ENCODE measurements at regions not wholly inside any gene's neighbourhood (a gene's known extent, or its start where the extent isn't known, plus 50 kb on each side); places are given as distances from the start of the nearest gene placed in this dataset.
"Not testable (repeated sequence)": the region's sequence is repeated elsewhere in the genome, so short reads cannot be mapped to it uniquely, and the experiment has no call there.

DNA sequence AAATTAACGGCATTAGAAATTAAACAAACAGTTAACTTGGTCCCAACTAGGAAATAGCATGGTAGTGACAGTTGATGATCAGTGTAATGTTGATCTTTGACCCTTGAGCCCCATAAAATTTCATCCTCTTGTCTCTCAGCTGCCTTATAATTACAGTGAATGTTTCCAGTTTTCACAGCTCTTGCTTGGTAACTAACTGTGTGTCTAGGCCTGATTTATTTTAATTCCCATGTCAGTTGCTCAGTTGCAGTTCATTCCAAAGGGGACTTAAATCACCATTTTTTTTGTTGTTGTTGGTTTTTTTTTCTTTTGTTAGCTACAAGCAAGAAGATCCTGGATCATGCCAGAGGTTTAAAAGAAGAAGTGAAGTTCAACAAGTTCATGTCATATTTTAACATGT, 1883.7 kb upstream of the FLRT2 start:
- DNase-seq, result no peak

DNA sequence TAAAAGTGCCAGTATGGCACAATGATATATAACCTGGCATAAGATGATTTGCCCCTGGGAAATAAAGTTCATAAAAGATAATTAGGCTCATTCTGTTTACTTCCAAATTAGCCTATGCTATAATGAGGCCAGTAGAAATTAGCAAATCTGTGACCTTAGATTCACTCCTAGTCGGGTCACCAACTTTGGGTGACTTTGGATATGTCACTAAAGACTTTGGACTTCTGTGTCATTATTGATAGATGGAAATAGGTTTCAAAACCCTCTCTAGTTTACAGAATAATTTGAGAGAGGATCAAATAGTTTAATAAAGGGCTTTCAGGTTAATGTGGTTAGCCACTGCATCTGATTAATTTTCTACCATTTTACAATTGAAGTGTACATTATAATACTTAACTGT, 1869.3 kb upstream of the FLRT2 start:
- DNase-seq, result no peak

DNA sequence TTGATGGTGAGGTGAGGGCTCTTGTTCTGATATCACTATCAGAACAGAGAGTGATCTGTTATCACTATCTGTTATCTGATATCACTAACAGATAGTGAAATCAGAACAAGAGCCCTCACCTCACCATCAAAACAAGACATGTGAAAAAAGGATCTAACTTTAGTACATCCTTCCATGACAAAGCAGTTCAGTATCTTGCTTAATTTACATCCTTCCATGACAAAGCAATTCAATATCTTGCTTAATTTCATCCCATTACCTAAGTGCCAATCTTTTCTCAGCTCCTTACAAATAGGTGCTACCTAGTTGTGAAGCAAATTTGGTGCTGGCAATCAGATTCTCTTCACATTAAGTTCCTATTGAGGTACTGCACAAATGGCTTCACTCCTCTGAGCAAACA, 1865.6 kb upstream of the FLRT2 start:
- DNase-seq, result no peak

DNA sequence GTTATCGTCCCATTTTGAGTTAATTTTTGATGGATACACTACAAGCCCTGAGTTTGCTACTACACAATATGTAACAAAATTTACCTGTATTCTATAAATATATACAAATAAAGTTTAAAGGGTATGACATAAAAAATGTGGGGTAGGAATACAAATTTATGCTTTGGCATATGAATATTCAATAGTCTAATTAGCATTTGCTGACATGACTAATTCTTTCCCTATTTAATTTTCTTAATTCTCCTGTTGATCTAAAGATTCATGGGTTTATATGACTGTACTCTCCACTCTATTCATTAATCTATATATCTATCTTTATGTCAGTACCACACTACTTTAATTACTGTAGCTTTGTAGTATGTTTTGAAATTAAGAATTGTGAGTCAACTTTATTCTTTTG, 1840.7 kb upstream of the FLRT2 start:
- no peak for DNase-seq

DNA sequence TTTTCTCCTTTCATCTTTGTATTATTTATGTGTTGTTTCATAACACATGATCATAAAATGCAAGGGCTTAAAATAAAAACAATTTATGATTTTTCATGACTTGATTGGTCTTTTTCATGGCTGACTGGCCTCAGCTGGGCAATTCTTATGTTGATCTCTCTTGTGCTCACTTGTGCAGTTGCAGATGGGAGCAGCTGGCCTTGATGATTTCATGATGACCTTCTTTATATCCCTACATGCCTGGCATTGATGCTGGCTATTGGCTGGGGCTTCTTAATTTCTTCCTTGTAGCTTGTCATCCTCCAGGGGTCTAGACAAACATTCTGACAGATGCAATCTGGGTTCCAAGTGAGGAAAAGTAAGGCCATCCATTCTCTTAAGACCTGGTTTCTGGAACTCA, 1832.8 kb upstream of the FLRT2 start:
- DNase-seq, result no peak

DNA sequence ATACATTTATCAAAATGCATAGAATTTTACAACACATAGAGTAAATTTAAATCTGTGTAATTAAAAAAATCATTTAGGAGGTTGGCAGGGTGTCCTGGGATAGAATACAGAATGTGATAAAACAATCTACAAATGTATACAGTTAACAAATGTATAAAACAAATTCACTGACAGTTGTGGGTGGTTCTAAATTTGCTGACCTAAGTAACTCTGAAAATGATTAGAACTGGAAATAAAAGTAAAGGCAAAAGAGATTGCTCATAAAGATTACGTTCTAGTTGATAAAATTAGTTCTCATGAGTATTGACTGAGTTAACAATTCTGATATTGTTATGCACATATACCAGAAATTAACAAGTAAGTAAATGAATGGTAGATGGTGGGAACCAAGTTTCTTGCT, 1827.3 kb upstream of the FLRT2 start:
- DNase-seq, result no peak

DNA sequence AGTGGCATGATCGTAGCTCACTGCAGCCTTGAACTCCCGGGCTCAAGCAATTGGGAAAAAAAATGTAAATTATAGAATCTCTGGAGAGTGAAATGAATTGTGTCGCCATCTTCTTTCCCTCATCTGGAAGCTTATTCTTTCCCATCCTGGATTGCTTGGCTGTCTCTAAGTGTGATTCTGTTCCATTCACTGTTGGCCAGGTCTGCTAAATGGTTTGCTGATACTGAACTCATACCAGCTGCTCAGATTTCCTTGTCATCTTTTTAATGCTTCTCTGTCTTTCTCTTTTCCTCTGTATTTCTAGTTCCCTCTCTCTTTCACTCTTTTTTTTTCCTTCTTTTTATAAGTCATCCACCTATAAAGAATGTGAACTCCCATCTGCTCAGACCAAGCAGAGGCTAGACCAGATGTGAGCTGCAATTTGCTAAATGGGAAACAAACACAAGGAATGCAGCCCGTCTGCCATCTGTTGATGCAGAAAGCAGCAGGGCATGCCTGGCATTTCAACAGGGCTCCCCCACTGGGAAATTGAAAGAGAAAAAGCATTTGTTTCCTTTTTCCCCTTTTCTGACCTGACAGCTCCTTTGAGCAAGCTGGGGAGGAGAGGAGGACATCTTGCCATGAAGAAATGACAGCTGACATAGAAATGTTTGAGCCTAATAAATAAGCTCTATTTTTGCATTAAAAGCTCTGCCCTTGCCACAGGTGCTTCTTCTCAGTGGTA, 1823.6 kb upstream of the FLRT2 start:
- DNase-seq, result no peak

DNA sequence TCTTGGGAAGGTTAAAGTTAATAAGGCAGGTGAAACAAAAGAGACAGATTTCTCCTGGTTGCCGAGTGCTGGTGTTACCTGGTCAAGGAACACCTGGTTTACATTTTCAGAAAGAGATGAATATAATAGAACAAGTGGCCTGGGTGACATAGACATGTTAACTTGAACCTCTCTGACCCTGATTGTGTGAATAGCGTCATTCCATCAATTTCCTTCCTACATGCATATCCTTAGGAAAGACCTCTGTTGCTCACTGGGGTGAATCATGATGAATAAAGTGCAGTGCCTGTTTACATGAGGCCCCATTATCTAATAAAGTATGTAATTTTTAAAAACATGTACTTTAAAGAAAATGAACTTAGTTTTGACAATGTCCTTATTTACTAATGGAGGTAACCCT, 1822.9 kb upstream of the FLRT2 start:
- no peak for DNase-seq

DNA sequence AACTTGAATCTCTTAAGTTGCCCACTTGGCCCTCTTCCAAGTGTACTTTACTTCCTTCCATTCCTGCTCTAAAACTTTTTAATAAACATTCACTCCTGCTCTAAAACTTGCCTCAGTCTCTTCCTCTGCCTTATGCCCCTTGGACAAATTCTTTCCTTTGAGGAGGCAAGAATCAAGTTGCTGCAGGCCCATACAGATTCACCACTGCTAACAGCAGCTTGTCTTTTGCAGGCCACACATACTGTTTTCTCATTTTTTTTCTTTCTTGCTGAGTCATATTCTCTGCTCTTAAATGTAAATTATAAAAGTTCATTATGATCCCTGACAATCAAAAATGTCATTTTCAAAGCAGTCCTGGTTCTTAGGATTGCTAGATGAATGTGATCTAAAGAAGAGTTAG, 1820.8 kb upstream of the FLRT2 start:
- DNase-seq, result no peak

DNA sequence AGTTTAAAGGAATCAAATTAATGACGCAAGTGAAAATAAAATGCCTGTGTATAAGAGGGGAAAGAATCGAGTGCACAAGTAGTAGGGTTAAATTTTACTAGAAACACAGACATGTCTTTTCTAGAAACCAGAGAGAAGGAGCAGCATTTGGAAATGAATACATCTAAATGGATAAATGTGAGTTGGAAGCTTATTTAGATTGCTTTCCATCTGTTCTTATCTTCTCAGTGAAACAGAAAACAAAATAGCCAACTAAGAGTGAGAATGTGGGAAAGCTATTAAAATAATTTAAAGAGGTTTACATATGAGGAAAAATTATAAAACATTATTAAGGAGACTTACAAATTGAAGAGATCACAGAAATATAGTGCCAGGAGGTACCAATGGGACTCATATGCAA, 1818.9 kb upstream of the FLRT2 start:
- DNase-seq, result no peak

DNA sequence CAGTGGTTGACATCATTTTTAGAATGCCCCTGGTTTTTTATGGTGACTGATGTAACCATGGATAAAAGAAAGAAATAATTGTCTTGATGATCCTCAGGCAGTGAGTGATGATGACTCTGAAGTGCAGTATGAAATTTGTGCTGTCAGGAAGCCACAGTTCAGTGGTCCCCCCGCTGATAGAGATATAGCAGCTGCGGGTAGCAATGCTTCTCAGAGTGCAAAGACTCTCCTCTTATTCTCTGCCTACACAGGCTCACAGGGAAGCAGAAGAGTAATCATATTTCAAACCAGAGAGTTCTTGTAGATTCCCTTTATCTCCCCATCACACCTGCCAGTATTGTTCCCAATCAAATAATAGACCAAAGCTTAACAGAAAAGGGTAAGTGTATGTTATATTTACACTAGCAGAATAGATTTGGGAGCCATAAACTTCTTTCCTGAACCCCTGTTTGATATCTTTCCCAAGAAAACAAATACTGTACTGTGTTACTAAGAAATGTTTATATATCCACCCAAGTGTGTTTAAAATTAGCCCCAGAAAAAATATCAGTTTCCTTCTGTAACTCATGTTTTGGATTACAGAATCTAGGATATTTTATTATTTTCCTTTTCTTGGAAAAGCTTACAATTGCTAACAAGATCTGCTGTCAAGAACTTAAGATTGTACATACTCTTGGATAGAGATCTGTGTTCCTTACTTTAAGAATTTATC, 1817.4 kb upstream of the FLRT2 start:
- no peak for DNase-seq

DNA sequence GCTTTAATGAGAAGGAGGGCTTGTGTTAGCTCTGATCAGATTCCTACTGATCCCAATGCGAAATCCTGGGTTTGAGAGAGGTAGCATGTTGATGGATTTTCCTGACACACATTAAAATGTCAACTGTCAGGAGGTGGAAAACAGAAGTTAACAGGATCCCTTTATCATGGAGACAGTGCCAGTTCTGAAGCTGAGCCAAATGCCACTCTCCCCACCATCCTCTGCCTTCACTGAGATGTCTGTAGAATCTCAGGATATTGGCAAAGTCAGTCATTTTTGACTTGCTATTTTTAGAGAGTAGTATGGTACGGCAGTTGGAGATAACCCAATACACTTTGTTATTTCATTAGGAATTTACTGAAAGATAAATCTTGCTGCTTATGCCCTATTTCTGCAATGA, 1816.2 kb upstream of the FLRT2 start:
- DNase-seq, result no peak

DNA sequence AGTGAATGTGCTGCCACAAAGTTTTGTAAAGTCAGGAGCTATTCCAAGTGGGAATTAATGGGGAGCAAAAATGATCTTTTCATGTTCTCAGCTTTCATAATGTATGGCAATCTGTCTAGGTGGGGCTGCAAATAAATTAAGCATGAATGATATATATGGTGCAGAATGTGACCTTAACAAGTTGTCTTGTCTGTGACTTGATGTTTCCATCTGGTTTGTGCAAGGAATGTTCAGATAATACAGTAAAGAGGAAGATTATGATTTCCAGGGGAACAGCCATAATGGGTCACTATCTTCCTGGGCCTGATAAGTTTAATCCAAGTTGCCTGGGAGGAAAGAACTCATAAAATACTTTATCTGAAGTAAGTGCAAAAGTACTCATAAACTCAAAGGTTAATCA, 1815.8 kb upstream of the FLRT2 start:
- DNase-seq, result no peak

DNA sequence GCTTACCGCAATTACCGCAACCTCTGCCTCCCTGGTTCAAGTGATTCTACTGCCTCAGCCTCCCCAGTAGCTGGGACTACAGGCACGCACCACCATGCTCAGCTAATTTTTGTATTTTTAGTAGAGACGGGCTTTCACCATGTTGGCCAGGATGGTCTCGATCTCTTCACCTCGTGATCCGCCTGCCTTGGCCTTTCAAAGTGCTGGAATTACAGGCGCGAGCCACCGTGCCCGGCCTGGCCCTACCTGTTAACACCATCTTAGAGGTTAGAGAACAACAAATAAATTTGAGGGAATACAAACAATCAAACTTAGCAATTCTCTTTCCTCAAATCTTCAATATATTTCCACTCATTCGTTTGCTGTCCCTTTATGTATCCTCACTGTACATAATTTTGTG, 1810.5 kb upstream of the FLRT2 start:
- not testable (repeated sequence) for DNase-seq

DNA sequence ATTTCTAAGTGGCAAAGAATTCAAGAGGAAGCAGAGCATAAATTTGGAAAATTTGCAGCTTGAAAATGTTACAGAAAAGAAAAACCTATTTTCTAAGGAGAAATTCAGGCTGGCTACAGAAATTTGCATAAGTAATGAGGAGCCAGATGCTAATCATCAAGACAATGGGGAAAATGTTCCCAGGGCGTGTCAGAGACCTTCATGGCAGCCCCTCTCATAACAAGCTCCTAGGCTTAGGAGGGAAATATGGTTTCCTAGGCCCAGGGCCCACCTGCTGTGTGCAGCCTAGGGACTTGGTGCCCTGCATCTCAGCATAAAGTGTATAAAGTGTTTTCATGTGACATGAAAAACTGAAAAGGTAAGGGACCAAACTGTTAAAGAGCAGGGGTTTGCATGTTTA, 1796.3 kb upstream of the FLRT2 start:
- no peak for DNase-seq

DNA sequence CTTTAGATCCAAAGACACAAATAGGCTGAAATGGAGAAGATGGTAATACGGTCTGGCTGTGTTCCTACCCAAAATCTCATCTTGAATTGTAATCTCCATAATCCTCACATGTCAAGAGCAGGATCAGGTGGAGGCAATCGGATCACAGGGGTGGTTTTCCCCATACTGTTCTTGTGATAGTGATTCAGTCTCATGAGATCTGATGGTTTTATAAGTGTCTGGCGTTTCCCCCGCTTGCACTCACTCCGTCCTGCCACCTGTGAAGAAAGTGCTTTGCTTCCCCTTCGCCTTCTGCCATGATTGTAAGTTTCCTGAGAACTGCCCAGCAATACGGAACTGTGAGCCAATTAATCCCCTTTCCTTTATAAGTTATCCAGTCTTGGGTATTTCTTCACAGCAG, 1795.5 kb upstream of the FLRT2 start:
- DNase-seq, result no peak

DNA sequence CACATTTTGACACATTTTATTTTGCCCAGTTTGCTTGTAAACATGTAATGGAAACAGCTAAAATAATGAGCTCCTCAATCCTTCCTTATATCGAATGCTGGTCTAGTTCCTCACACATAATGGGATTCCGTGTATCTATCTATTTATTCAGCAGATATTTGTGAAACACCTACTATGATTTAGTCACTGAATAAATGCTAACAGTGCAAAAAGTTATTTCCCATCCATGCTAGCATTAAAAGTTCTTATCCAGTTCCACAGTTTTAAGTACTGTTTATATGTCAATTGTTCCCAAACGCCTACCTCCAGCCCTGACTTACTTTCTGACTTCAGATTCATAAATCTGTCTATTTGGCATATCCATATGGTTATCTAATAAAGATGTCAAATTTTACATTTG, 1788.7 kb upstream of the FLRT2 start:
- DNase-seq, result no peak

DNA sequence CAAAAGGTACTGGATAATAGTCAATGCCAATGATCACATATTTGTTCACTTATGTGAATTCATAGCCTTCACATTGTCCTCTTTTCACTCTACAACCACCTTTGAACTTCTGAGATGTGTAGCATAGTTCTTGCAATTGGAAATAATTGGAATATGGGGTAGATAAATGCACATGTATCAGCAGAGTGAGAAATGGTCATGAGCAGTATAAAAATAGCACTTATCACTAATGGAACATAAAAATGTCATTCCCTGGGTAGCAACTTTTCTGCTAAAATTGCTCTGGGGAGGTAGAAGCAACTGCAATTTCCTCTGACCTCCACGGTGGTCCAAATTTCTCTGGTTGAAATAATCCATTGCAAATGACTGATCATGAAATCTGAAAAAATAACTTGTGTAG, 1785.7 kb upstream of the FLRT2 start:
- no peak for DNase-seq

DNA sequence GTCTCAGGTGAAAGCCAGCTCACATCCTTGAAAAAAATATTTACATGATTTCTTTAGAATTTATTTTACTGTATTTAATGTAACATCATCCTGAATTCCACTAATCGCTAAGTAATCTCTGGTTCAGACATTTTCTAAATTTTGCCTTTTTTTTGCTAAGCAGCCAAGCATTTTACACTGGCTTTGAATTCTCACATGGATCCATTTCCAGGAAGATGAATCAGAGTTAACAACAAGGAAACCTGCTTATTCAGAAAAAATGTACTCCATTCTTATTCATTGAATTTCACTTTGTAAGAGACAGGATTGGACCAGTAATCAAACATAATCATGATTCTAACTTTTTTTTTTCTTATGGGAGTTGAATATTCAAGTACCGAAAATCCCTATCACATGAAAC, 1785.1 kb upstream of the FLRT2 start:
- DNase-seq, result no peak

DNA sequence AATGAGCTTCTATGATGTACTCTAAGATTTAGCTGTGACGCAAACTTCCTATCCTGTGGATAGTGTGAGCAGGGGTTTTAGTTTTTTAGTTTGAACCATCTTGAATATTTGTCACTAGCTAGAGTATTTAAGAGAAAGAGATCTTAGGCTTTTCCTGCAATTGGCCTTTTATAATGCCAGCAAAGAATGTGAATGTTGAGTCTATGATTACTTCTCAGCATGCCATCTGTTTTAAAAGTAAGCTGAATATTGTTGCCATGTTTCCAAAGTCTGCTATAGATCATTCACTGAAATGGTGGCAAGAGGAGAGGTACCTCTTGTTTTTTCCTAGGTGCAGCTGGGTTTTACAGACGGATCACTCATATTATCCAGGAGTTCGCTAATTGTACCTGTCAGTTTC, 1783.6 kb upstream of the FLRT2 start:
- DNase-seq, result no peak

DNA sequence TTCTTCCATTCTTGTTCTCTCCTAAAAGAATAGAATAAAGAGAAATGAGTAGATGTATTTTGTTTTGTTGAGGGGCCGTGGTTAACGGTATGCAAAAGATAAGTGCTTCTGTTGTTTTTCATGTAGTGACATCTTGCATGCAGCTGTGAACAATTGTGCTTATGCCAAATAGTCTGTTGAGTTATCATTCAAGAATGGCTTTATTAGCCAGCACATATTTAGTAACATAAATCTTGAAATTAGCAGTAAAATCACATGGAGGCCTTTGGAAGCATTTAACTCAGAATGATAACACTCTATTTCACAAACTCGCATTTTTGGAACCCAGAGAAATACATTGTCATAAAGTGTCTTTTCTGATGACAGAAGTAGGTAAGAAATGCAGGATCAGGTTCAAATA, 1772.0 kb upstream of the FLRT2 start:
- no peak for DNase-seq

DNA sequence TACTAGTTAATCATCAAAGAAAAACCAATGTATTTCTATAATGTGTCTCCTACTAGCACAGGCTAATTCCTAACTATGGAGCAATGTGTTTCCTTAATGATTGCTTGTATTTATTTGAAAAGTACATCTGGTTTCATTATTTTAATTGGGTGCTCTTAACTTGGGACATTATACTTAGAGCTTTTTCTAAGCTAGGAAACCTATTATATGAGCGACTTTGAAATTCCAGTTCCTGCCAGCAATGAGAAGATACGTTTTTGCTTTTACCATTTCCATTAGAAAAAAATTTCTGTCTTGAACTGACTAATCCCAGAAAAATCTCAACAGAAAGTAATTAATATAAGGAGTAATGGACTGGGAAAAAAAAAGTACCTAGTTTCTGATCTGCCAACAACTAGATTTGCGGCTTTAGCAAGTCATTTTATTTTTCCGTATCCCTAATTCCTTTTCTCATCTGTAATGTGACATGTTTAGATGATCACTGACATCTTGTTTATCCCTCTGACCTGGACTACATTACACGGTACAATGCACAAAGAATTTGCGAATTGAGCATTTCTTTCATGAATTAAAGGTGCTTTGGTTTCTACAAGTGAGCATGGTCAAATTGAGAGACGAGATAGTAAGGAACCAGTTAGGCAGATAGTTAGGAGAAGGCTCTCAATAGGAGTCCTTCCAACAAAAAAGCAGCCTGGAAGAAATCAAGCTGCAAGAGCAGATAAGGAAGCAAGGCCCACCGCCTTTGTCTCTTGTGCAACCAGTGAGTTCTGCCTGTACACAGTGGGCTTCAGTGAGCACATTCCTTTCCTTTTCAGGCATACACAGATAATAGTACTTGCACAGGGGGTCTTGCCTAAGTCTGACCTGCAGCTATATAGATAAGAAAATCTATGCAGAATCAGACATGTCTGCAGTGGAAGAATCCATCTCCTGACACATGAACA, 1765.0 kb upstream of the FLRT2 start:
- DNase-seq, result no peak

DNA sequence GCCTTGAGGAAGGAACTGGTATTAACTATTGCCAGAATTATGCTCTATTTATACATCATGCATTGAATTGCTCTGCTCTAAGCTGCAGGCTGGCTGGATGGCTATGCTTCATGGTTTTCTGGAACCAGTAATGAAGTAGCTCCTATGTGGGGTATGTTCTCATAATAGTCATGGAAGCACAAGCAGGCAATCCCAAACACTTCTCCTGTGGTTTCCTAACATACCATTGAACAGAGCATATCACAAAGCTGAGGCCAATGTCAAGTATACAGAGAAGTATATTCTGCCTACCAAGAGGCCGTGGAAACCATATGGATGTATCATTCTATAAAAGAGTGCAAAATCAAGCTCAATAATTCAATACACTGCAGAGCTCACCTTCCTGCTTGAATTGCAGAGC, 1752.4 kb upstream of the FLRT2 start:
- DNase-seq, result no peak

DNA sequence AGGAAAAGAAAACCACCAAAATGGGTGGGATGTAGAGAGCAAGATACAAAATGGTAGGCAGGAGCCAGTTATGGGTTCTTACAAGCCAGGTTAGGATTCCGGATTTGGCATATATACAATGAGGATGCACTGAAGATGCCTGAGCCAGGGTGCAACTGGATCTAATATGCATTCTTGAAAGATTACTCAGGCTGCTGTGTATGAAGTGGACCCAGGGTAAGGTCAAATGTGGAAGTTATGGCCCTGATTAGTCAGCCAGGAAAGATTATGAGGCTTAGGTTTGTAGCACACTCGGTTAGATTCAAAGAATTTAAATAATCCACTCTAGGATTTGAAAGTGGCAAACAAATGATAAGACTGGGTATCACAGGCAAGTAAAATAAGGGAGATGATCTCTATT, 1750.7 kb upstream of the FLRT2 start:
- no peak for DNase-seq

Data from NCI-H2107 (cell line).